SJSA1 (cell line): ENCODE measurements at regions not wholly inside any gene's neighbourhood (a gene's known extent, or its start where the extent isn't known, plus 50 kb on each side); places are given as distances from the start of the nearest gene placed in this dataset.
A peak's percentile ranks its signal among the peaks of the same experiment; 100 is the strongest.

Source experiments
- DNase-seq, 2 experiments: peaks; one replicate each; pipeline ENCODE4 v3.0.0-alpha.2; 2015 to 2020; ENCODE audit warnings: low spot score in 2 of 2, low read depth in 1 of 2
- H3K27ac ChIP-seq: fragments of 250-450 bp; sonication (Bioruptor Pico); 2 replicates; pipeline ENCODE4 v1.5.1; 2020; ENCODE audit warnings: mild to moderate bottlenecking, moderate library complexity
- H3K27me3 ChIP-seq: fragments of 250-450 bp; sonication (Bioruptor Pico); replicated peaks from 2 replicates; pipeline ENCODE4 v1.5.1; 2020; ENCODE audit warnings: mild to moderate bottlenecking, moderate library complexity
- H3K36me3 ChIP-seq: fragments of 250-450 bp; sonication (Bioruptor Pico); 2 replicates; pipeline ENCODE4 v1.5.1; 2020; ENCODE audit warnings: mild to moderate bottlenecking
- H3K4me1 ChIP-seq: fragments of 250-450 bp; sonication (Bioruptor Pico); replicated peaks from 2 replicates; pipeline ENCODE4 v1.6.1; 2021; ENCODE audit warnings: mild to moderate bottlenecking
- H3K4me3 ChIP-seq: fragments of 250-450 bp; sonication (Bioruptor Pico); 2 replicates; pipeline ENCODE4 v1.5.1; 2020; ENCODE audit warnings: mild to moderate bottlenecking
- H3K9me3 ChIP-seq: fragments of 250-450 bp; sonication (Bioruptor Pico); replicated peaks from 2 replicates; pipeline ENCODE4 v1.5.1; 2020; ENCODE audit warnings: mild to moderate bottlenecking

GRCh38 chr18:46392576-46392975, 264.4 kb downstream of the LOXHD1 start:
- no peaks in the 10 kb centered on the region for H3K27me3 ChIP-seq
- no peaks in the 10 kb centered on the region for H3K36me3 ChIP-seq
- DNase-seq: no peak
- H3K9me3 ChIP-seq: no peaks in the 10 kb centered on the region
- H3K27ac ChIP-seq: no peak overlapping the region
- peaks cover 22% of the 10 kb centered on the region for H3K4me1 ChIP-seq
- H3K4me3 ChIP-seq: no peak overlapping the region

GRCh38 chr18:46393230-46393629, 263.8 kb downstream of the LOXHD1 start:
- Histone ChIP-seq H3K27ac (no peak overlapping the region), H3K27me3 (no peaks in the 10 kb centered on the region)
- DNase-seq: no peak

GRCh38 chr18:46393961-46394360, 263.1 kb downstream of the LOXHD1 start:
- Histone ChIP-seq H3K4me1 (peaks cover 20% of the 10 kb centered on the region), H3K27ac (no peak overlapping the region), H3K4me3 (no peak overlapping the region), H3K9me3 (no peaks in the 10 kb centered on the region), H3K36me3 (no peaks in the 10 kb centered on the region), H3K27me3 (no peaks in the 10 kb centered on the region)
- no peak for DNase-seq

More at GRCh38 chr18:46393230-46393629, 263.8 kb downstream of the LOXHD1 start:
- Histone ChIP-seq H3K36me3 (no peaks in the 10 kb centered on the region), H3K4me1 (peaks cover 17% of the 10 kb centered on the region), H3K9me3 (no peaks in the 10 kb centered on the region), H3K4me3 (no peak overlapping the region)

- H3K9me3 ChIP-seq: no peaks in the 10 kb centered on the region
- no peaks in the 10 kb centered on the region for H3K27me3 ChIP-seq
- no peak overlapping the region for H3K4me3 ChIP-seq
- peaks cover 27% of the 10 kb centered on the region for H3K4me1 ChIP-seq
- no peak overlapping the region for H3K27ac ChIP-seq
- H3K36me3 ChIP-seq: no peaks in the 10 kb centered on the region
- DNase-seq: no peak
Observed at GRCh38 chr18:46395795-46396194, 261.2 kb downstream of the LOXHD1 start.

GRCh38 chr18:46397174-46397573, 259.8 kb downstream of the LOXHD1 start:
- Histone ChIP-seq H3K9me3 (no peaks in the 10 kb centered on the region), H3K27me3 (no peaks in the 10 kb centered on the region), H3K27ac (no peak overlapping the region), H3K4me3 (no peak overlapping the region), H3K4me1 (peaks cover 41% of the 10 kb centered on the region), H3K36me3 (no peaks in the 10 kb centered on the region)
- peak in 1 of 2 experiments; percentile 54 for DNase-seq

GRCh38 chr18:46398005-46398404, 259.0 kb downstream of the LOXHD1 start:
- H3K4me1 ChIP-seq: peaks cover 48% of the 10 kb centered on the region
- H3K9me3 ChIP-seq: no peaks in the 10 kb centered on the region
- no peak for DNase-seq
- no peak overlapping the region for H3K4me3 ChIP-seq
- no peaks in the 10 kb centered on the region for H3K27me3 ChIP-seq
- H3K36me3 ChIP-seq: no peaks in the 10 kb centered on the region
- no peak overlapping the region for H3K27ac ChIP-seq

GRCh38 chr18:46398625-46399024, 258.4 kb downstream of the LOXHD1 start:
- DNase-seq: no peak
- no peak overlapping the region for H3K4me3 ChIP-seq
- H3K36me3 ChIP-seq: no peaks in the 10 kb centered on the region
- no peaks in the 10 kb centered on the region for H3K27me3 ChIP-seq
- H3K4me1 ChIP-seq: peaks cover 54% of the 10 kb centered on the region
- H3K9me3 ChIP-seq: no peaks in the 10 kb centered on the region
- H3K27ac ChIP-seq: no peak overlapping the region

DNA sequence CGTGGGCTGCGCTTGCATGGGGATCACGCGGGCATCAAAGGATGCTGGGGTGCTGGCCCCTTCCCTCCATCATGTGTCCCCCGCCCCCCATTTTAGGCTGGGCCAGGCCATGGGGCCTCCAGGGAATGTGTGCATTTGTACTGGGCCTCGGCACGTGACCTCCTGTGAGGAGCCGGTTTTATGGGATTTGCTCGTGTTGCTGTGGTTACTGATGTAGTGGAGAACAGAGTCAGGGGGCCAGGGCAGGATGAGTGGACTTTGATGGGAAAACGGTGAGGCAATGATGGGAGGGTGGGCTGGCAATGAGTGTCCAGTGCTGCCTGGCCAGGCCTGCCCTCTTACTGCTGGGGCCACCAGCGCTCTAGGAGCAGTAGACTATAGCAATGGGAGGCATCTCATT, 257.7 kb downstream of the LOXHD1 start:
- peaks cover 59% of the 10 kb centered on the region for H3K4me1 ChIP-seq
- no peaks in the 10 kb centered on the region for H3K9me3 ChIP-seq
- DNase-seq: no peak
- no peak overlapping the region for H3K4me3 ChIP-seq
- H3K27me3 ChIP-seq: no peaks in the 10 kb centered on the region
- H3K36me3 ChIP-seq: no peaks in the 10 kb centered on the region
- H3K27ac ChIP-seq: no peak overlapping the region

DNA sequence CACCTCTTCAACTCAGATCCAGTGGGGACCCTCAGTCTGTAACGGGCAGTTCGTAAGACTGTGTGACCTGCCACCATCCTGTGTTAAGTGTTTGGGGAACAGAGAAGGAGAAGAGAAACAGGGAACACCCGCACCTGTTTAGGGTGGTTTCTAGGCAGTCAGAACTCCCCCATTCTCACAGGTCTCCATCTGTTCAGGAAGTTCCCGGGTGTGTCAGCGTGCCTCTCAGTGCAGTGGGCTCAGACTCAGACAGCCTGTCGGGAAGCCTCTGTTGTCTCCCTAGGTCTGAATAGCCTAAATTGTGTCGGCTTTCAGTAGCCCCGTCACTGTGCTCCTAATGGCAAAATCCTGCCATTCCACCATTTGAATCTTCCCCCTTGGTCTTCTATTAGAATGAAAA, 256.6 kb downstream of the LOXHD1 start:
- peaks cover 59% of the 10 kb centered on the region for H3K4me1 ChIP-seq
- no peaks in the 10 kb centered on the region for H3K9me3 ChIP-seq
- H3K4me3 ChIP-seq: no peak overlapping the region
- peak overlapping the region; percentile 92; the same call in 1 of the 2 replicates for H3K27ac ChIP-seq
- DNase-seq: no peak
- no peaks in the 10 kb centered on the region for H3K27me3 ChIP-seq
- H3K36me3 ChIP-seq: no peaks in the 10 kb centered on the region

- peaks cover 60% of the 10 kb centered on the region for H3K4me1 ChIP-seq
- H3K4me3 ChIP-seq: no peak overlapping the region
- H3K9me3 ChIP-seq: no peaks in the 10 kb centered on the region
- H3K36me3 ChIP-seq: no peaks in the 10 kb centered on the region
- peak; percentile 71 to 87 for DNase-seq
- H3K27me3 ChIP-seq: no peaks in the 10 kb centered on the region
- H3K27ac ChIP-seq: peak overlapping the region; percentile 92
Observed at GRCh38 chr18:46401486-46402070, 255.4 kb downstream of the LOXHD1 start.

DNA sequence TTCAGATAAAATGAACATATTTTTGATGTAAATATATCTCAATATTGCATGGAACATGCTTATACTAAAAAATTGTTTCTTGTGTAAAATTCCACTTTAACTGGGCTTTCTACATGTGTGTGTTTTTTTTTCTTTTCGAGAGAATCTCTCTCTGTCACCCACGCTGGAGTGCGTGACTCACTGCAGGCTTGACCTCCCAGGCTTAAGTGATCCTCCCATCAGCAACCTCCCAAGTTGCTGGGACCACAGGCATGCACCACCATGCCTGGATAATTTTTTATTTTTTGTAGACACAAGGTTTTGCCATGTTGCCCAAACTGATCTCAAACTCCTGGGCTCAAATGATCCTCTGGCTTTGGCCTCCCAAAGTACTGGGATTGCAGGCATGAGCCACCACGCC, 254.6 kb downstream of the LOXHD1 start:
- Histone ChIP-seq H3K36me3 (no peaks in the 10 kb centered on the region), H3K4me1 (peaks cover 62% of the 10 kb centered on the region), H3K27ac (peak overlapping the region; percentile 92), H3K27me3 (no peaks in the 10 kb centered on the region), H3K4me3 (no peak overlapping the region), H3K9me3 (no peaks in the 10 kb centered on the region)
- DNase-seq: peak; percentile 91 to 94

DNA sequence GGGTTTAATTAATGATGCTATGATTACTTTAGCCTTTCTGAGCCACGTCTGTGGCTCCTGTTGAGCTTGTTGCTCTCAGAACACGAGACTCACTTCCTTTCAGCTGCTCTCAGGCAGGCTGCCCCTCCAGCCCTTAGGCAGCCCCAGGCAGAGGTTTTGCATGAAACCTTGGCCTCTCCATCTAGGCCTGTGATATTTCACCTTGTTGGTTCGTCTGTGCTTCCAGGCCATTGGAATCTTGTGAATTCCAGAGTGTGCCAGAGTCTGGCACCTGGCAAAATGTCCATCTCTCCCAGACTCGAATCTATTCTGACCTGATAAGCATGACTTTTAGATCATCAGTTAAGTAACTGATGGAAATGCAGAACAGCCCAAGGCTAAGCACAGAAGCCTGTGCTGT, 254.1 kb downstream of the LOXHD1 start:
- H3K27ac ChIP-seq: peak overlapping the region; percentile 82
- no peak overlapping the region for H3K4me3 ChIP-seq
- H3K27me3 ChIP-seq: no peaks in the 10 kb centered on the region
- DNase-seq: no peak
- H3K9me3 ChIP-seq: no peaks in the 10 kb centered on the region
- H3K36me3 ChIP-seq: no peaks in the 10 kb centered on the region
- peaks cover 67% of the 10 kb centered on the region for H3K4me1 ChIP-seq

- Histone ChIP-seq H3K27me3 (no peaks in the 10 kb centered on the region), H3K4me1 (peaks cover 64% of the 10 kb centered on the region), H3K27ac (no peak overlapping the region), H3K9me3 (no peaks in the 10 kb centered on the region), H3K36me3 (no peaks in the 10 kb centered on the region), H3K4me3 (no peak overlapping the region)
- no peak for DNase-seq
Observed at GRCh38 chr18:46405832-46406538, 251.0 kb downstream of the LOXHD1 start.

GRCh38 chr18:46406539-46406932, 250.5 kb downstream of the LOXHD1 start:
- no peak for DNase-seq
- Histone ChIP-seq H3K27ac (peak overlapping the region; percentile 57), H3K4me3 (no peak overlapping the region), H3K36me3 (no peaks in the 10 kb centered on the region), H3K9me3 (no peaks in the 10 kb centered on the region), H3K4me1 (peaks cover 63% of the 10 kb centered on the region), H3K27me3 (no peaks in the 10 kb centered on the region)
